Neuronal stem cell (in vitro differentiated cells): ENCODE measurements at regions not wholly inside any gene's neighbourhood (a gene's known extent, or its start where the extent isn't known, plus 50 kb on each side); places are given as distances from the start of the nearest gene placed in this dataset.

Experiments used
- DNase-seq: peaks from one replicate; pipeline ENCODE4 v3.0.0-alpha.2; 2013; ENCODE audit warnings: low spot score
- H2AFZ ChIP-seq: one replicate; pipeline ENCODE4 v1.6.1; 2013; ENCODE audit warnings: mild to moderate bottlenecking, low read length, inconsistent platforms
- H2AK5ac ChIP-seq: 2 replicates; pipeline ENCODE4 v1.6.1; 2013; ENCODE audit warnings: low read depth, mild to moderate bottlenecking, inconsistent platforms, low read length, moderate library complexity, mixed read lengths
- H2BK120ac ChIP-seq: 2 replicates; pipeline ENCODE4 v1.6.1; 2013; ENCODE audit warnings: low read depth, mild to moderate bottlenecking, inconsistent platforms, low read length, moderate library complexity, mixed read lengths
- H2BK12ac ChIP-seq: one replicate; pipeline ENCODE4 v1.6.1; 2013; ENCODE audit warnings: low read length, inconsistent platforms
- H2BK15ac ChIP-seq: 2 replicates; pipeline ENCODE4 v1.6.1; 2013; ENCODE audit warnings: mild to moderate bottlenecking, low read length, inconsistent platforms, mixed read lengths
- H2BK5ac ChIP-seq: one replicate; pipeline ENCODE4 v1.6.1; 2013; ENCODE audit warnings: inconsistent platforms, mild to moderate bottlenecking, low read length, moderate library complexity
- H3K14ac ChIP-seq: one replicate; pipeline ENCODE4 v1.6.1; 2013; ENCODE audit warnings: low read length, inconsistent platforms
- H3K18ac ChIP-seq: 2 replicates; pipeline ENCODE4 v1.6.1; 2013; ENCODE audit warnings: low read length, inconsistent platforms
- H3K23ac ChIP-seq: 2 replicates; pipeline ENCODE4 v1.6.1; 2013; ENCODE audit warnings: low read depth, mild to moderate bottlenecking, mixed read lengths, low read length, inconsistent platforms; ENCODE audit not compliant: poor library complexity
- H3K27ac ChIP-seq: replicated peaks from 3 replicates; pipeline ENCODE4 v1.5.1; 2013; ENCODE audit warnings: low read length, inconsistent platforms
- H3K27me3 ChIP-seq, 3 experiments: 2 replicates each; pipeline ENCODE4 v1.6.1; 2013; ENCODE audit warnings: low read length in 3 of 3, mild to moderate bottlenecking in 2 of 3, inconsistent platforms in 1 of 3, low read depth in 1 of 3, mixed read lengths in 1 of 3, moderate library complexity in 1 of 3; ENCODE audit not compliant: control insufficient read depth in 3 of 3, insufficient read depth in 3 of 3
- H3K36me3 ChIP-seq, 2 donors: replicated peaks in 1 of 2; 2 replicates each; pipeline ENCODE4 v1.6.1; 2013; ENCODE audit warnings: low read length in 2 of 2; ENCODE audit not compliant: control insufficient read depth in 2 of 2, insufficient read depth in 2 of 2
- H3K4ac ChIP-seq: 2 replicates; pipeline ENCODE4 v1.6.1; 2013; ENCODE audit warnings: inconsistent platforms, mild to moderate bottlenecking, low read length, moderate library complexity
- H3K4me1 ChIP-seq, 2 donors: 1 replicate in 1 of 2; 2 replicates in 1 of 2; pipeline ENCODE4 v1.6.1; 2013; ENCODE audit warnings: low read length in 2 of 2, low read depth in 1 of 2; ENCODE audit not compliant: control insufficient read depth in 2 of 2, insufficient read depth in 1 of 2
- H3K4me2 ChIP-seq: one replicate; pipeline ENCODE4 v1.6.1; 2013; ENCODE audit warnings: mild to moderate bottlenecking, low read length, inconsistent platforms; ENCODE audit not compliant: insufficient read depth, poor library complexity, severe bottlenecking
- H3K4me3 ChIP-seq, 2 donors: 2 replicates each; pipeline ENCODE4 v1.5.1; 2013; ENCODE audit warnings: low read length in 2 of 2, mild to moderate bottlenecking in 2 of 2, inconsistent platforms in 1 of 2, moderate library complexity in 1 of 2
- H3K79me1 ChIP-seq: one replicate; pipeline ENCODE4 v1.6.1; 2013; ENCODE audit warnings: low read depth, mild to moderate bottlenecking, inconsistent platforms, low read length, moderate library complexity
- H3K9ac ChIP-seq: one replicate; pipeline ENCODE4 v1.6.1; 2013; ENCODE audit warnings: mild to moderate bottlenecking, low read depth, low read length, inconsistent platforms; ENCODE audit not compliant: poor library complexity
- H3K9me3 ChIP-seq, 2 donors: replicated peaks in 1 of 2; 2 replicates each; pipeline versions ENCODE3 to v1.6.1; 2013; ENCODE audit warnings: low read length in 2 of 2, mild to moderate bottlenecking in 2 of 2, inconsistent platforms in 1 of 2, low read depth in 1 of 2, mixed read lengths in 1 of 2, moderate library complexity in 1 of 2; ENCODE audit not compliant: control insufficient read depth in 2 of 2, insufficient read depth in 1 of 2
- H4K8ac ChIP-seq: one replicate; pipeline ENCODE4 v1.6.1; 2013; ENCODE audit warnings: low read depth, mild to moderate bottlenecking, inconsistent platforms, low read length, moderate library complexity
- H4K91ac ChIP-seq: one replicate; pipeline ENCODE4 v1.6.1; 2013; ENCODE audit warnings: low read length, low read depth, mild to moderate bottlenecking, inconsistent platforms; ENCODE audit not compliant: poor library complexity
- WGBS, 2 donors: extraction: QIAGEN DNeasy Blood & Tissue Kit; methylation state at CpG; one replicate each; pipeline ENCODE4 v1.1.7; 2013; ENCODE audit warnings: missing lambda C conversion rate in 2 of 2, mixed read lengths in 1 of 2; ENCODE audit not compliant: insufficient read length in 2 of 2, insufficient replicate concordance in 1 of 2; ENCODE audit errors: extremely low coverage in 2 of 2; 5-methylcytosine and 5-hydroxymethylcytosine counted together

DNA sequence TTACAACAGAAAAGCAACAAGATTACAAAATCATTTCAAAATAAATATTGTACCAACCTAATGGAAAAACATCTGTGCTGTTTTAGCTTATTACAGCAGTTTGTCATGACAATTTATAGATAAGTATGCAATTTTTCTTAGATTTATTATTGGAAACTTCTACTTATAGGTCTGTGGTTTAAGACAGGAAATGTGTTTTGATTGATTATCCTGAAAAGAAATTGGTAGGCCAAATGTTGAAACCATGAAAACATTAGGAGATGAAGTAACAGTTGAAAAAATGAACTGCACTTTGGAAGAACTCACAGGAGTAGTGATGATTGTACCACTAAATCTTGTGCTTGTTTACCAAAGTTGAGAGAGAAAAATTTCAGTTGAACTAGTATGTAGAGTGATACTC is 162.2 kb upstream of the GIMD1 start:
- no peaks in the 10 kb centered on the region for H3K9me3 ChIP-seq
- no peaks in the 10 kb centered on the region for H3K4me1 ChIP-seq
- no peak overlapping the region for H4K91ac ChIP-seq
- H3K18ac ChIP-seq = no peak overlapping the region
- no peak for DNase-seq
- H2AK5ac ChIP-seq = no peak overlapping the region
- H3K27me3 ChIP-seq = no peaks in the 10 kb centered on the region
- H3K79me1 ChIP-seq = no peaks in the 10 kb centered on the region
- H2AFZ ChIP-seq = no peak overlapping the region
- no peak overlapping the region for H3K4me2 ChIP-seq
- H2BK12ac ChIP-seq = no peak overlapping the region
- no peak overlapping the region for H4K8ac ChIP-seq
- H3K14ac ChIP-seq = no peak overlapping the region
- no peak overlapping the region for H2BK120ac ChIP-seq
- H3K23ac ChIP-seq = no peak overlapping the region
- H3K4ac ChIP-seq = no peak overlapping the region
- H2BK5ac ChIP-seq = no peak overlapping the region
- H2BK15ac ChIP-seq = no peak overlapping the region
- no peak overlapping the region for H3K27ac ChIP-seq
- no peak overlapping the region for H3K9ac ChIP-seq
- H3K36me3 ChIP-seq = no peaks in the 10 kb centered on the region
- no peak overlapping the region for H3K4me3 ChIP-seq

DNA sequence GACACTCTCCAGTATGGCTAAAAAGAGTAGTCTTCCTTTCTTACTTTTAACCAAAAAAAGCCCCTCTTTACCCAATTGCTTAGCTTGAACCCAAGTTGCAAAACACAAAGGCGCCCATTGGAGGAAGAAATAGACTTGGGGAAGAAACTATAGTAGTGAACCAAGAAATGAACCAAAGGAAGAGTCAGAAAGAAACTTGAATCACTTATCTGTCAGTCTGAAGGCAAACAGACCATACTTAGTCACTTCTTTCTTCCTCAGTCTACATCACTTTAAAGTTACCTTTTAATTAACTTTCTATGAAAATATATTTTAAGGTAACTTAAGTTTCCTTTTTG is 161.4 kb upstream of the GIMD1 start:
- H3K27me3 ChIP-seq = no peaks in the 10 kb centered on the region
- no peaks in the 10 kb centered on the region for H3K4me1 ChIP-seq
- H2BK120ac ChIP-seq = no peak overlapping the region
- H3K23ac ChIP-seq = no peak overlapping the region
- no peak overlapping the region for H3K14ac ChIP-seq
- H3K79me1 ChIP-seq = no peaks in the 10 kb centered on the region
- no peak overlapping the region for H2BK12ac ChIP-seq
- no peak overlapping the region for H2BK15ac ChIP-seq
- H3K4me3 ChIP-seq = no peak overlapping the region
- H3K4me2 ChIP-seq = no peak overlapping the region
- no peak overlapping the region for H2BK5ac ChIP-seq
- no peaks in the 10 kb centered on the region for H3K9me3 ChIP-seq
- H3K36me3 ChIP-seq = no peaks in the 10 kb centered on the region
- no peak overlapping the region for H3K18ac ChIP-seq
- no peak overlapping the region for H2AFZ ChIP-seq
- no peak overlapping the region for H3K9ac ChIP-seq
- no peak overlapping the region for H2AK5ac ChIP-seq
- H3K27ac ChIP-seq = no peak overlapping the region
- DNase-seq = no peak
- no CpG with 5 or more reads among the region's 1 CpG for WGBS, 2 donors
- no peak overlapping the region for H4K91ac ChIP-seq
- no peak overlapping the region for H4K8ac ChIP-seq
- no peak overlapping the region for H3K4ac ChIP-seq

DNA sequence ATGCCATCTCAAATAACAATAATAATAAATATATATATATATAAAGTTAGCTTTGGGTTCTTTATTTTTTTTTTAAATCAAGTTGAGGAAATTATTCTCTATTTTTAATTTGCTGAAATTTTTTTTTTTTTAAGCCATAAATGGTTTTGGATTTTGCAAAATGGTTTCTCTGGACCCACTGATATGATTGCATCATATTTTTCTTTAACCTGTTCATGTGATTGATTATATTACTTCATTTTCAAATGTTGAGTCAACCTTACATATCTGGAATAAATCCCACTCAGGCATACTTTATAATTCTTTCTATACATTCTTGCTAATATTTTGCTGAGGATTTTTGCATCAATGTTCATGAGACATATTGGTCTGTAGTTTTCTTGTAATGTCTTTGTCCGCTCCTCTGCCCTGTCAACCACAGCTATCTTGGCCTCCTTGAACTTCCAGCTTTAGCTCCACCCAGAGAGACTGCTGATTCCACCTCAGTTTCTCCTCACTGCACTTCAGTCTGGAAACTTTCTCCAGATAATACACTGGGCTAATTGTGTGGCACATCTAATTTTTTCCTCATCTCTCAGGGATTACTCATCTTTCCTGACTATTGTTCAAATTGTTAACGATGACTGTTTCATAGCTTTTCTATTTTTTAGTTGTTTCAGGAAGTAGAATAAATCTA is 160.9 kb upstream of the GIMD1 start:
- Histone ChIP-seq H3K27me3 (no peaks in the 10 kb centered on the region), H2BK12ac (no peak overlapping the region), H3K23ac (no peak overlapping the region), H2BK120ac (no peak overlapping the region), H3K4me2 (no peak overlapping the region), H3K27ac (no peak overlapping the region), H2BK5ac (no peak overlapping the region), H4K91ac (no peak overlapping the region), H2BK15ac (no peak overlapping the region), H2AFZ (no peak overlapping the region), H3K4me3 (no peak overlapping the region), H4K8ac (no peak overlapping the region), H2AK5ac (no peak overlapping the region), H3K9ac (no peak overlapping the region), H3K9me3 (no peaks in the 10 kb centered on the region), H3K14ac (no peak overlapping the region), H3K4me1 (no peaks in the 10 kb centered on the region), H3K4ac (no peak overlapping the region), H3K36me3 (no peaks in the 10 kb centered on the region), H3K18ac (no peak overlapping the region), H3K79me1 (no peaks in the 10 kb centered on the region)
- DNase-seq = no peak
- no CpG with 5 or more reads among the region's 2 CpGs for WGBS, 2 donors

DNA sequence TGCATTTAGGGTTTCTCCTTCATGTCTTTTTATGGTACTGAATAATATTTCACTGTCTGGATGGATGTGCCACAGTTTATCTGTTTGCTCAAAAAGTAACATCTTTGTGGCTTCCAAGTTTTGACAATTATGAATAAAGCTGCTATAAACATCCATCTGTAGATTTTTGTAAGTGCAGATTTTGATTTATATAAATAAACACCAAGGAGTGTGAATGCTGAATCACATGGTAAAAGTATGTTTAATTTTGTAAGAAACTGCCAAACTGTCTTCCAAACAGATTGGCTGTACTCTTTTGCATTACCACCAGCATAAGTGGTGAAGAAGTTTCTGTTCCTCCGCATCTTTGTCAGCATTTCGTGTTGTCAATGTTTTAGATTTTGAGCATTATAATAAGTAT is 158.7 kb upstream of the GIMD1 start:
- no peak overlapping the region for H3K4ac ChIP-seq
- no peak overlapping the region for H4K91ac ChIP-seq
- no peaks in the 10 kb centered on the region for H3K9me3 ChIP-seq
- no peak overlapping the region for H3K4me2 ChIP-seq
- no peaks in the 10 kb centered on the region for H3K27me3 ChIP-seq
- WGBS, 2 donors = no CpG with 5 or more reads among the region's 2 CpGs
- no peak overlapping the region for H3K27ac ChIP-seq
- no peak overlapping the region for H3K18ac ChIP-seq
- H3K23ac ChIP-seq = no peak overlapping the region
- no peak overlapping the region for H3K14ac ChIP-seq
- H3K79me1 ChIP-seq = no peaks in the 10 kb centered on the region
- H3K4me3 ChIP-seq = no peak overlapping the region
- H3K4me1 ChIP-seq = no peaks in the 10 kb centered on the region
- no peak overlapping the region for H2AK5ac ChIP-seq
- H2BK5ac ChIP-seq = no peak overlapping the region
- no peak overlapping the region for H2BK120ac ChIP-seq
- DNase-seq = no peak
- H3K9ac ChIP-seq = no peak overlapping the region
- no peak overlapping the region for H2BK12ac ChIP-seq
- H3K36me3 ChIP-seq = no peaks in the 10 kb centered on the region
- no peak overlapping the region for H4K8ac ChIP-seq
- no peak overlapping the region for H2BK15ac ChIP-seq
- no peak overlapping the region for H2AFZ ChIP-seq
